Middle frontal gyrus (tissue), 1 donor: ENCODE measurements at regions not wholly inside any gene's neighbourhood (a gene's known extent, or its start where the extent isn't known, plus 50 kb on each side); places are given as distances from the start of the nearest gene placed in this dataset.
A peak's percentile ranks its signal among the peaks of the same experiment; 100 is the strongest.
"Not testable (repeated sequence)": the region's sequence is repeated elsewhere in the genome, so short reads cannot be mapped to it uniquely, and the experiment has no call there.

Source experiments
- DNase-seq: peaks from one replicate; pipeline ENCODE4 v3.0.0-alpha.2; 2015; ENCODE audit warnings: low spot score; ENCODE audit errors: extremely low spot score

- no peak for DNase-seq
Observed at GRCh38 chr10:30765022-30765615, 135.6 kb upstream of the LYZL2 start.

GRCh38 chr10:30763918-30764317 lies 134.4 kb upstream of the LYZL2 start:
- no peak for DNase-seq

GRCh38 chr10:30762620-30763019 lies 133.1 kb upstream of the LYZL2 start:
- DNase-seq, result no peak

GRCh38 chr10:30759423-30759822 lies 129.9 kb upstream of the LYZL2 start:
- DNase-seq, result no peak

GRCh38 chr10:30758338-30758737 lies 128.8 kb upstream of the LYZL2 start:
- DNase-seq, result no peak

- DNase-seq, result no peak
Observed at GRCh38 chr10:30756896-30757295, 127.3 kb upstream of the LYZL2 start.

- no peak for DNase-seq
Observed at GRCh38 chr10:30756151-30756550, 126.6 kb upstream of the LYZL2 start.

- DNase-seq, result no peak
Observed at GRCh38 chr10:30755441-30755953, 125.9 kb upstream of the LYZL2 start.

- no peak for DNase-seq
Observed at GRCh38 chr10:30752481-30752881, 122.9 kb upstream of the LYZL2 start.

DNA sequence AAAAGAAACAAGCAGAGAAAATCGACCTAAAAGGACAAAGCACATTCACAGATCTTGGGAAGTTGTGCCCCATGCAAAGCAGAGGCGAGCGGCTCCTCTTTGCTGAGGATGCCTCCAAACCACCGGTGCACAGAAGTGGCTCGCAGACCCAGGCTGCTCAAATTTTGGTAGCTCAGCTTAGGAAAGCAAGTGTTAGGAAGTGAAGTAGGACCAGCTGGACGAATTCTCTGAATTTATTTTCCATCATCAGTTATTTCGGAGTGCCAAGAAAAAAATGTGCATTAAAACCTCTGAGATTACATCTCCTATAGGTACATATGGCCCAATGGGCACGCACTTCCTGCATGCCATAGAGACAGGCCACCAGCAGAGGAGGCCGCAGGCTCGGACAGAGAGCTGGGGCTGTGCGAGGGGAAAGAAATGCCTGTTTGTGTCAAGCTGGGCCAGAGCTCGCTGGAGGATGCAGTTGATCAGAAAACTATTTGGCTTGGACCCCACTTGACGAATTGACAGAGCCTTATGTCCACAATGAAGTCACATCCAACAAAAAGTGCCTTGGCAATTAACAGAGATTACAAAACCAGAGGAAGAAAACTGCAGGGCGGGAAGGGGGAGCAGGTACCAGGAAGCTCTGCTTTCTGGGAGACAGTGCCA lies 122.3 kb upstream of the LYZL2 start:
- peak; percentile 46 for DNase-seq

DNA sequence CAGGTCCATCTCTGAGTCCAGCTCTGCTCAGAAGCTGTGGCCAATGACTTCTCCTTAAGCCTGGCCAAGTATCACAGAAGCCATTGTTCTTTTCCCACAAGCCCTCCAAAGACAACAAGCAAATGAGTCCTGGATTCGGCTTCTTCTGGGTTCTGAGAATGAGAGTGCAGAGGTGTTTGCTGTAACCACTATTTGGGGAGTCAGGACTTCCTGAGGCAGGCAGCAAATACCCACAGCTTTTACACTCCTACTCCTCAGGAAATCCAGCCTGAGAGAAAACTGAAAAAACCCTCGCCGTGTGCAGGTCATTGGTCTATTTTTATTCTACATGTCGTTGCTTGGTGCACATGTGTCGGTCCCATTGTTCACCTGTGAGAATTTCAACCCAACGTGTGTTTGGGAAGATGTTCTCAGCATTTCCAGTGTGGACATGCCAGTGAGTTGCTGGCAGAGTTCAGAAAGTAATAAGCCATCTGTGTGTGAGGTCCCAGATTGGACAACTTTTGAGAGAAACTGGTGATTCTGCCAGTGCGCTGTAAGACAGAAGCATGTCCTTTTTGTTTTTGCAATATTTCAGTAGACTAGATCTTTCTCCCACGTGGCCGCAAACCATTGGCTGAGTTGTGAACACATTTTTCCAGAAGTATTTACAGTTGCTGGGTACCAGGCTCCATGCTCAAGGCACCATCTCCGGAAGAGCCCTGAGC lies 121.6 kb upstream of the LYZL2 start:
- no peak for DNase-seq

- no peak for DNase-seq
Observed at GRCh38 chr10:30749385-30749784, 119.8 kb upstream of the LYZL2 start.

DNA sequence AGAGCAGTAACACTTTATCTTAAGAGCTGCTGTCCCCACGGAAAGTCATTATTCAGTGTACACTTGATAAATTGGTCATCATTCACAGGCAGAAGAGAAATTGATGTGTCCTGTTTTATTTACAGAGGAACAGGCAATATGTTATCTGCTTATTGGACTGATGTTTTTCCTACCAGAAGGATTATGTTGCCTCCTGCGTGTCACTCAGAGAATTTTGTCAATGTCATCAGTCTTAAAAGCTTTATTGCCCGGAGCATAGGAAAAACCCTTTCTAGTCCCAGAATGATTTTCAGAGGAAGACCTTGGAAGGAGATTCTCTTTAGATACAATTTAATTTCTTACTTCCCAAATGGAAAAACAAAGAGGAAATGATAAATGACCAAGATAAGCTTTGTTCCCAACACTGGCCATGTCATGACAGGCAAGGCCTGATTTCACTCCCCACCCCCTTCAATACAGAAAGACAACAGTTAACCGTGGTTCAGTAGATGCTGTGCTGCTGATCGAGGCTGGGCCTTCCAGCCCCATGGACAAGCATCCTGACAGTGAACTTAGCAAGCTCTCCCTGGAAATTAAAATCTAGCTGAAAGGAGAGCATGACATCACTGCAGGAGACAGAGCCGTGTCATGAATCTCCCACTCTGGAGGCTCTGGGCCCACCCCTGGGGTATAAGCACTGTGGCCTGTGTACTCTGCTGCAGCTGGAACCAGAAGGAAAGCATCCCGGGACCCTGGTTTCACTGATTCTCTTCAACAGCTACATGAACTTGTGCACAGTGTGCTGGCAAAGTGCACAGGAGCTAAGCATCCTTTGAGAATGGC lies 118.8 kb upstream of the LYZL2 start:
- no peak for DNase-seq

GRCh38 chr10:30747633-30748032 lies 118.1 kb upstream of the LYZL2 start:
- DNase-seq, result no peak

- no peak for DNase-seq
Observed at GRCh38 chr10:30745953-30746352, 116.4 kb upstream of the LYZL2 start.

GRCh38 chr10:30744106-30744505 lies 114.6 kb upstream of the LYZL2 start:
- no peak for DNase-seq

GRCh38 chr10:30743586-30743985 lies 114.0 kb upstream of the LYZL2 start:
- no peak for DNase-seq

DNA sequence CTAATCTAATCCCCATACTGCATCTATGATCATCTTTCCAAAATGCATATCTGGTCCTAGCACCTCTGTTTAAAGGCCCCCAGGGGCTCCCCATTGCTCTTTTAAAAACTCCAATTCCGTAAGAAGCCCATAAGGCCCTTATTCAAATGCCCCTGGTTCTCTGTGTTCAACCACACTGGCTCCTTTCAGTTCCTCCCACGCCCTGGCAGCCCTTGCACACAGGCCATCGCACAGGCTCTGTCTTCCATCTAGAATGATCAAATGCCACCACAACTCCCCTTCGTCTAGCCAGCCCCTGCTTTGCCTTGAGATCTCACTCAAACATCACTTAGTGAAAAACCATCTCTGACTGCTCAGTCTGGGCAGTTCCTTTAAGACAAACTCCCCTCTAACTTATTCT lies 112.9 kb upstream of the LYZL2 start:
- DNase-seq, result no peak

DNA sequence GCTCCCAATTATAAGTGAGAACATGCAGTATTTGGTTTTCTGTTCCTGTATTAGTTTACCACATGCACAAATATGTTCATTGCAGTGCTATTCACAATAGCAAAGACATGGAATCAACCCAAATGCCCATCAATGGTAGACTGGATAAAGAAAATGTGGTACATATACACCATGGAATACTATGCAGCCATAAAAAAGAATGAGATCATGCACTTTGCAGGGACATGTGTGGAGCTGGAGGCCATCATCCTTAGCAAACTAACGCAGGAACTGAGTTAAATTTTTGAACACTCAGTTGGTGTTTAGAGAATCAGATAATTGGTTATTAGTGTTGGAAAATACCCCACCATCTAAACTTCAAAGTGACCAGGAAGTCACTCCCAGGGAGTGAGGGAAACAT lies 111.2 kb upstream of the LYZL2 start:
- DNase-seq, result not testable (repeated sequence)

DNA sequence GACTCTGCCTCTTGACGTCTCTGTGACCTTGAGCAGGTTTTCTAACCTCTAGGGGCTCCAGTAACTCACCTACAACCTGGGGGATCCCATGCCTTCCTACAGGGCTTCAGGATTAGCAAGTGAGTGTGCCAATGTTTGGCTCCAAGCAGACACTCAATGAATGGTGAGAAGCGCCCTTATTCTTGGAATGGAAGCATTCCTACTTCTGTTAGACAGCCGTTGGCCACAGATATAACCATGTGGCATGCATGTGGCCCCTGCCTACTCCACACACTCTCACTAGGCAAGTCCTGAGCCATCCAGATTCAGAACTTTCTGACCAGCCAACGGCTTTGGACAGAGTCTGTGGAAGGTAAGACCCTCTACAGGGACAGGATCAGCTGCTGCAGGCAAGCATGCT lies 108.9 kb upstream of the LYZL2 start:
- DNase-seq, result no peak

GRCh38 chr10:30737931-30738391 lies 108.4 kb upstream of the LYZL2 start:
- no peak for DNase-seq
